ENCODE measurements at regions not wholly inside any gene's neighbourhood (a gene's known extent, or its start where the extent isn't known, plus 50 kb on each side); places are given as distances from the start of the nearest gene placed in this dataset.
A peak's percentile ranks its signal among the peaks of the same experiment; 100 is the strongest.

GRCh38 chr2:144847347-144848080 lies 327.6 kb upstream of the ZEB2 start:
- no peak for DNase-seq

- no peak for DNase-seq
Observed at GRCh38 chr2:144836635-144837350, 316.9 kb upstream of the ZEB2 start.

- DNase-seq = no peak
Observed at GRCh38 chr2:144835634-144836350, 315.9 kb upstream of the ZEB2 start.

DNA sequence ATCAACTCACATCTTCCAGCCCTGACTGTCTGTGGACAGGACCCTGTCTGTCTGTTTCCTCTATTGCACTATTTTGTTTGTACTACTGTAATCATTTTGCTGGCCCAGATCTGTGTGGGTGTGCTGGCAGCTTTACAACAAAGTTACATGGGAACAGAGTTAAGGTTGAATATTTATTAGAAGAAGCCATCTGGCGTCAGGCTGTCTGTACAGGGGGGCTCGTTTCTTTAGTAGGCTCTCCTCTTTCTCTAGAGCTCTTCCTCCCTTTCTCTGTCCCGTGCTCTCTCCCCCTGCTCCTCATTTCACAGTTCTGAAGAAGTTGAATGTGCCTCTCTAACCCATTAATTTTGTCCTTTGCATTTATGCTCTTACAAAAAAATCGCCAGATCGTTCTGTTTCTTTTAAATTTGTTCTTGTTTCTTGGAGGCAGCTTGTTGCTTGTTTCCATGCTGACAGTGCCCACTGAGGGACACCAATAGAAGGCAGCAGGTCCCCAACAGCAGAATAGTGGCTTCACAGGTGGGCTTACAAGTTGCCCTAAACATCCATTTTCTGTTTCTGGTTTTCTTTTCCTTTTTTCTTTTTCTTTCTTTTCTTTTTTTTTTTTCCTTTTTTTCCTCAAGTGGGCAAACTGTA lies 315.2 kb upstream of the ZEB2 start:
- no peak for DNase-seq

DNA sequence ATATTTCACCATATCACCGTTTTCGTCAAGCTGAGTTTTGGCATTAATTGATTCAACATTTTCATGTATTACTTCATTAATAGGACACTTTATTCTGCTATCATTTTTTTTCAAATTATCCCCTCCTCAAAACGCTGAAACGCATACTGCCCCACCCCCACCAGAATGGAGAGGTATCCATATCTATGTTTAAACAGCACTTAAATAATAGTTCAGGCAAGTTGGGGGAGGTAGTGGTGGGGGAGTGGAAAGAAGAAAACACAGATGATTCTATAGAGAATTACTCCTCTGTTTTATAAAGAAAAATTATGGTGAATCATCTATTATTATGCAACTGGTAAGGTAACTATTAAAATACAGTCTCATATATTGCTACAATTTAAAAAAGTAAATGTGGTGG lies 314.4 kb upstream of the ZEB2 start:
- no peak for DNase-seq

GRCh38 chr2:144833075-144833637 lies 313.2 kb upstream of the ZEB2 start:
- DNase-seq = peak; percentile 17

DNA sequence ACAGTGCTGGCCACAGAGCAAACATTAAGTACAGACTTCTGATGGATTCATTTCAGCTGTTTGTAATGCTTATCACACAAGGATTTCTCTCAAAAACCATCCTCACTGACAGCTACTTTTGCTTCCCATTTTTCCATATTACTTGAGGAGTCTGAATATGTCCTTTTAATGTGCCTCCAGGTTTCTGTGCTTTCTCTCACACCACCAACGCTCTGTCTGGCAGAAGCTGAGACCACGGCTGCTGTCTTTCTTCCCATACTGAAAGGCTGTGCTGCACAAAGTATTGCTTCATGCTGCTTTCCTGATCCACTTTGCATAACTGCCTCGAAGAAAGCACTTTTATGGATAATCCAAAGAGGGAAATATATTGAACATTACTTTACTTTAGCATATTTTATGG lies 312.1 kb upstream of the ZEB2 start:
- no peak for DNase-seq

- no peak for DNase-seq
Observed at GRCh38 chr2:144830543-144830942, 310.6 kb upstream of the ZEB2 start.

DNA sequence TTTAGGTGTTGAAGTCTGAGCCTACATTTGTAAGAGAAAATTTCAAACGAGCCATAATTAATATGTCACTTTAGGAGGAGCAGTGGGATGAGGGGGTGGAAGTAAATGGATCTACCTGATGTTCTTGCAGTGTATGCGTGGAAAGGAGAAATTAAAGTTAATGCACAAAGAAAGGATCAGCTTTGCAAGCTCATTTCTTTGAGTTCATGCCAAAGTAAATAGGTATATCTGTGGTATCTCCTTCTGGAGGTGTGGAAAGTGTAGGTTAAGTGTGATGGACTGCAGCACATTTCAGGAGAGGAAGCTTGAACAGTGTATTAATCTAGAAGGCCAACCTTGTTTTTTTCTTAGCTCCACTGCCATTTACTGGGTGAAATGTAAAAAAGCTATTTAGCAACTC lies 307.5 kb upstream of the ZEB2 start:
- DNase-seq = no peak

DNA sequence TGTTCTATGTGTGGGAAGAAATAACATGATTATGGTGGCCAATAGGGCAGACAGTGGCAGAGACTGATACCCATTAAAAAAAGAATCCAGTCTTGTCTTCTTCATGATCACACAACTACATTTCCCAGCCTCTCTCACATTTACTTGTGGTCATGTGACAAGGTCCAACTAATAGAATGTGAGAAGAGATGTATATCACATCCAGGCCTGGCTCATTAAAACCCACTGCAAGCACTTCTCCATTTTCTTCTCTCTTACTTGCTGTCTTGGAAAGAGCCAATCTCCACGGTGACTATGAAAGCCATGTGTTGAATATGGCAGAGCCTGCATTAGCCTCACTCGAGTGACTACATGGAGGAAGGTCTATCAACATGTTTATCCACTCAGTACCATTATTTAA lies 306.2 kb upstream of the ZEB2 start:
- DNase-seq = peak; percentile 49

DNA sequence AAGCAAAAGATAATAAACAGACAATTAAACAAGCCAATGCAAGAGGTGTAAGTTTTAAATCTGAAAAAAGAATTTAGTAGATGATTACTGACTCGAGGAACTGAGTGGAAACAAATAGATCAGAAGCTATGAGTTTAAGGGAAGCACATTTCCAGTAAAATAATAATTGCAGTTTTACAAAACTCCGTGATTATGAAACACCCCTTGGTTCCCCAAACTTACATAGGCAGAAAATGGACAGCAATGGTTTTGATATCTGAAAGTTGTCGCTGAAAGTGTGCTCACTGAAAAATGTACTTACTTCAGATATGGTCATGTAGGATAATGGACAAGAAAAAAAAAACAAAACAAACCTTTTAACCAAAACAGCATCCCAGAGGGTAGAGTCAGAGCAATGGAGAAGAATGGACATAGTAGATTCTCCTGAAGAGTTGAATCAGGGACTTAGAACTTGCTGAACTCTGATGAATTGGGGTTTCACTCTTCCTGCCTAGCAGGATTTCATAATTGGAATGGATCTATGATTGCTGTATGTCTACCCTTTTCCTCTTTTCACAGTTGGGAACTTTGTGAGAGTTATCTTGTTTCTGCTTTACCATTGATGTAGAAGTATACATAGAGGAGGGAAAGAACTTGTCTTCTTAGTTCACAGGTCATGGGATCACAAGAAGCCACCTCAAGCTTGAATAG lies 305.6 kb upstream of the ZEB2 start:
- DNase-seq = no peak

DNA sequence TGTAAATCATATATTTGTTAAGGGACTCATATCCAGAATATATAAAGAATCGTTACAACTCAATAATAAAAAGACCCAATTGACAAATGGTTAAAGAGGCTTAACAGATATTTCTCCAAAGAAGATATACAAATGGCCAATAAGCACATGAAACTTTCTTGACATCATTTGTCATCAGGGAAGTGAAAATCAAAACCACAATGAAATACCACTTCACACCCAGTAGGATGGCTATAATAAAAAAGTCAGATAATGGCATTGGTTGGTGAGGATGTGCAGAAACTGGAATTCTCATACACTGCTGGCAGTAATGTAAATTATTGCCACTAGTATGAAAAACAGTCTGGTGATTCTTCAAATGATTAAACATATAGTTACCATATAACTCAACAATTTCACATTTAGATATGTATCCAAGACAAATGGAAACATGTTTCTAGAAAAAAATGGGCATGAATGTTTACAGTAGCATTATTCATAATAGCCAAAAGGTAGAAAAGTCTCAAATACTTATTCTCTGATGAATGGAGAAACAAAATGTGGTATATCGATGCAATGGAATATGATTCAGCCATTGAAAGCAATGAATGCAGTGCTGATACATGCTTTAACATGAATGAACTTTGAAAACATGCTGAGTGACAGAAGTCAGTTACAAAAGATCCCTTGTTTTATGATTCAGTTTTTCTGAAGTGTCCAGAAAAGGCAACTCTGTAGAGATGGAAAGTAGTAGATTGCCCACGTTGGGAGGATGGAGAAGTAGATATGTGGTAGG lies 304.6 kb upstream of the ZEB2 start:
- DNase-seq = no peak

DNA sequence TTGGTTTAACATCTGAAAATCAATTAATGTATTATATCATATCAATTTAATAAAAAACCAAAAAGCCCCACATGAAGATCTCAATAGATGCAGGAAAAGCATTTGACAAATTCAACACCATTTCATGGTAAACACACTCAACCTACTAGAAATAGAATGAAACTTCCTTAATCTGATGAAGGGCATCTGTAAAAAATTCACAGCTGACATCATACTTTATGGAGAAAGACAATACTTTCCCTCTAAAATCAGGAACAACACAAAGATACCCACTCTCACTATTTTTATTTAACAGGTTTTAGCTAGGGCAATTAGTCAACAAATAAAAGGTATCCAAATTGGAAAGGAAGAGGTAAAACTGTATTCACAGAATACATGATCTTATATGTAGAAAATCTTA lies 303.0 kb upstream of the ZEB2 start:
- DNase-seq = no peak

GRCh38 chr2:144812288-144812687 lies 292.4 kb upstream of the ZEB2 start:
- DNase-seq = no peak

DNA sequence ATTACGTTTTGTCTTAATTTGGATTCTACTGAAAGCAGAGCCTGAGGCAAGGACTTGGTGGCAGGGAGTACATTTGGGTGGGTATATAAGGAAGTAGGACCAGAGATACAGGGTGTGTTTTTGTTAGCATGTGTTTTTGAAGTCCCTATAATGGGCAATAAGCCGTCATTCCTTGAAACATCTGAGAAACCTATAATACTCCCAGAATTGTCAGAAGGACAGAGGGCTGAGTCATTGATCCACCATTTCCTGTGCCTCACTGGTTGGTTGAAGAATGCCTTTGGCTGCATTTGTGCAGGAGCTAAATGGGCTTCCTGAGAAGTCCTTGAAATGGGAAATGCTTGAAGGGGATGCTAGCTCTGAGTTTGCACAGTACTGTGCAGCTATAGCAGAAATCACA lies 281.8 kb upstream of the ZEB2 start:
- DNase-seq = no peak

DNA sequence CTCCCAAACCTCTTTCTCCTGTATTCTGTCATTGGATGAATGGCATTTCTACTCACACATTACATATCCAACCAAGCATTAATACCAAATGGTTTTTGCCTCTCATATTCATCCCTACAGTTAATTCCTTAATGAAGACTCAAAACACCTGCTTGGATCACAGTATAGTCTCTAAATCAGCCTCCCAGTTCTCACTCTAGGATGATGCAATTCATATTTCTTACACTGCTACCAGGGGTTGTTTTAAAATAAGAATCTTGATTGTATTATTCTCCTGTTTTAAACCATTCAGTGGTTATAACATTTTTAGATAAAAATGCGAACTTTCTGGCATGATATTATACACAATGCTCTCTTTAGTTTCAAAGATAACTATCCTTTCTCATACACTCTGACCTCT lies 281.4 kb upstream of the ZEB2 start:
- no peak for DNase-seq

DNA sequence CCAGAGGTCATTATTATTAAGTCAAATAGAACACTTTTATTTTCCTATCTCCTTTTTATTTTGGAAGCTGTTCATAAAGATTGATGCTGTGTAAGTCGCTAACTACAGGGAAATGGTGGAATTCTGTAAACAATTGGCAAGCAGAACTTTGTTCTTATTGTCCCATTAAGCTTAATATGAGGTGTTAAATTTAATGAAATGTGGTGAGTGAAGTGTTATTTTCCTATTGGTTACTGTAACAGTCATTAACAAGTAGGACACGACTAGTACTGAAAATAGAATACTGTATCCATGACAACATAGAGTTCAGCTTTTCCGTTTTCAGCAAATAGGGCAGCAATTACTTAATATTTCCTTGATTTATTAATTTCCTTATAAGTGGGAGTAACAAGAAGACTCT lies 279.1 kb upstream of the ZEB2 start:
- DNase-seq = no peak

DNA sequence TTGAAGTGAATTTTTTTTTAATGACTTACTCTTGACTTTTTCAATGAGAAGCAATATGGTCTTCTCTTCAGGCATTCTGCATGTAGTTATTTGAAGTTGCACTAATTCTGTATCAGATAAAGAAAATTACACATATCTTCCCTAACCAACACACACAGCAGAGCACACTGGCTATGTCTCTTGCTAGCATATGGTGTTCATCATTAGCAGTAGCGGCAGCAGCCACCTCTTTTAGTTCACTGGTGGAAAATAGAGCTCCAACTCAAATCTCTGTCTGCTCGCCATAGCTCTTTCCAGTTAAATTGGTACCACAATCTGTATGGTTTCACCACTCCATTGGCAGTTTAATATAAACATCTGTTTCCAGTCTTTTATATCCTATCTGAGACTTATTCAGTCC lies 278.1 kb upstream of the ZEB2 start:
- no peak for DNase-seq

DNA sequence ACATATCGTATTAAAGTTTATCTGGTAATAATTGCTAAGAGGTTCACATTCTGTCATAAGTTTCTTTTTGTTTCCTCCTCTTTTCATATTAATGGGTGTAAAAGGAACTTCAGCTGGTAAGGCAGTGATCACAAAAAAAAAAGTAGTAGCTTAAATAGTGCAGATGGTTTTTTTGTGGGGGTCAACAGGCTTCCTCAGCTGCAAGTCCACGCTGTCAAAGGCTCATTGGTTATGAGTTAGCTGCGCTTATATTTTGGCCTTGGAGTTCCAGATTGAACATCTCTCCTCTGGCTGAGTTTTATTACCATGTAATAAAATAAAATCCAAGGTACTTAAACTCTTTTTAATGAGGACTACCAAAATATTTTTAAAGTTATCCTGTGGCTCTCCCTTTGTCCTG lies 277.0 kb upstream of the ZEB2 start:
- no peak for DNase-seq

- no peak for DNase-seq
Observed at GRCh38 chr2:144796164-144796563, 276.2 kb upstream of the ZEB2 start.

- DNase-seq = no peak
Observed at GRCh38 chr2:144785253-144785652, 265.3 kb upstream of the ZEB2 start.

GRCh38 chr2:144780983-144781382 lies 261.1 kb upstream of the ZEB2 start:
- peak; percentile 15 for DNase-seq

Data from hematopoietic multipotent progenitor cell treated with erythropoietin and hydrocortisone succinate and interleukin-3 and kit ligand, for 4 days (in vitro differentiated cells).